ENCODE measurements at regions not wholly inside any gene's neighbourhood (a gene's known extent, or its start where the extent isn't known, plus 50 kb on each side); places are given as distances from the start of the nearest gene placed in this dataset.
"Not testable (repeated sequence)": the region's sequence is repeated elsewhere in the genome, so short reads cannot be mapped to it uniquely, and the experiment has no call there.

DNA sequence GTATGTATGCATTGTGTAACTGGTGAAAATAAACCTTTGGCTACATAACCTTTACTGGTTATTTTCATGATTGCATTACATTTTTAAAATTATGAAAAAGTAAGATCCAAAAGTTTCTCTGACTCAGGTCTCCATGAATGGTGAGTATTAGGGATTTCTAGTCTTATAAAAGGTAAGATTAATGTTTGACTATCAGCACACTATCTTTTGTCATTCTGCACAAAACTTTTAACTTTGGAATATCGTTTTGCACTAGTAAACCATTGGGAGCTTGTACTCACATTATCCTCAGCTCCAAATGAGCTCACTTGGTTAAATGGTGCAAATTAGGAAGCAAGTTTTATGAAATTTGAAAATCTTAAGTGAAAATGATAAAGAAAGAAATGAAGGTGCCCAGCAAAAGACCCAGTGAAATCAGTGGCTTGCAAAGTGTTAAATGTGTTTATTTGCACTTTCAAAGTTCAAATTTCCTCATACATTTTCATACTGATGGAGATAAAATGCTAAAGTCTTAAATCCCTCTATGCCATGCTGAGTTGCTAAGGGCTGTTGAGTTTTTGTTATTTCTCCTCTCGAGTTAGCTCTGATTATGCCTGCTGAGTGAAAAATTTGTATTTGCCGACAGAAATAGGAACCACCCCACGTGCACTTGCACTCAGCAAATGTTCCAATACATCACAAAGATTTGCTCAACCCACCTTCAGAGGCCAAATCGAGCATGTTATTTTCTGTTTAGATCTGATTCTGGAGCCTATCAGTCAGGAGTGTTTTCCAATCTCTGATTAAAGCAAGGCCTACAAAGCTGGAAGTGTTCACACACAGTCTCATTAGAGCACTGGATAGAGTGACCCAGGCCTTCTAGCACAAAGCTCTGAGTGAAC lies 885.7 kb downstream of the NR2F1-AS1 start:
- DNase-seq (ENCODE audit: low spot score): no peak

GRCh38 chr5:92694067-92694466 lies 887.0 kb downstream of the NR2F1-AS1 start:
- DNase-seq (ENCODE audit: low spot score): no peak

GRCh38 chr5:92691955-92692354 lies 889.1 kb downstream of the NR2F1-AS1 start:
- DNase-seq (ENCODE audit: low spot score): not testable (repeated sequence)

DNA sequence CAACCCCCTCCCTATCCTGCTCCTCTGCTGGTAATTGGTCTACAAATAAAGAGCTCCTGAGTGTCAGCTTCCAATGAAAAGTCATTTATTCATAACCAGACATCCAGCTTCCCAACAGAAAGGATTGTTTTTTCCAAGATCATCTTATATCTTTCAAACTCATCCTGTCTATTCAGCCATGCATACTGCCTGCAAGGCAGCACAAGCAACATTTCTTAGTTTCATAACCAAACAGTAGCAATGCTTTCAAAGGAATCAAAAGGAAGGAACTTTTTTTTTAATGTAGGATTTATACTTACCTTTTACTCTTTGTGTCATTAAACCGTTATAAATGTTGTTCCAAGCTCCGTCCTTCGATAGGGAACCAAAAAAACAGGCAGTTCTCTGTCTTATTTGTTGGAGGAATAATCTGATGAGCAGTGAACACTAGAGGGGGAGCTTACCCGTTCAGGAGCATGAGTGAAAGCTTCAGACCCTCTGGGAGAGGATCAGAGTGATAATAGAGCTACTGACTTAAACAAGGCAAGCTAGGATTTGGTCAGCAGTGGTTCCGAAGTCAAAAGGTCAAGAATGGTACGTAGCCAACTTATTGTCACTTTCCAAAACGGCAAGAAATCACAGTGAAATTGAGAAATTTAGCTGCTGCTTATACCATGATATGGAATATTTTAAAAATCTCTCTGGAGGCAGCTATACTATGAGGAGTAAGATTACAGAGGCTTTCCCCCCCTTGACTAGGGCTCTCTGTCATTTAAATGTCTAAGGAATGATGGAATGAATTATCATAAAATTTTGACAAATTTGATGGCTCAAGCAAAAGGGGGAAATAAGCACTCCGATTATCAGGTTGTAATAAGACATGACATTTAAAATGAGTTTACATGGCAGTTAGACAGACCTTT lies 892.9 kb downstream of the NR2F1-AS1 start:
- DNase-seq (ENCODE audit: low spot score): peak; percentile 49

- DNase-seq (ENCODE audit: low spot score): no peak
Measured at GRCh38 chr5:92678640-92679039, 902.4 kb downstream of the NR2F1-AS1 start.

GRCh38 chr5:92676215-92677165 lies 904.5 kb downstream of the NR2F1-AS1 start:
- no peak for DNase-seq (ENCODE audit: low spot score)

DNA sequence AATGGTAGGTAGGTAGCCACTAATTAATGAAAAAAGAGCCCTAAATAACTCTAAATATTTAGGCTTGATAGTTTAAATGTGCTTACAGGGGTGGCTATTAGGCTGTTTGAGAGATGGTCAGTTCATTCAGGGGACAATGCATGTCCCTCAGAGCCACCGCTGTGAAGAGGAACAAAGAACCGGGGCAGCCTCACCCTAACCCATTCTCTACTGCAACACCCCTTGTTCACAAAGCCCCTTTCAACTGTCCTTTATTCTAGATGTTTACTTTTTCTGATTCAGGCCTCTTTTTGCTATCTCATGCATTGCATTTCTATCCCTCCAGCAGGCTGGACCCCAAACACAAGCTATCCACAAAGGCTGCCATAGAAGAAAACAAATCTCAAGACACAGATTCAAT lies 906.7 kb downstream of the NR2F1-AS1 start:
- DNase-seq (ENCODE audit: low spot score): peak; percentile 55

GRCh38 chr5:92665506-92665905 lies 915.5 kb downstream of the NR2F1-AS1 start:
- no peak for DNase-seq (ENCODE audit: low spot score)

DNA sequence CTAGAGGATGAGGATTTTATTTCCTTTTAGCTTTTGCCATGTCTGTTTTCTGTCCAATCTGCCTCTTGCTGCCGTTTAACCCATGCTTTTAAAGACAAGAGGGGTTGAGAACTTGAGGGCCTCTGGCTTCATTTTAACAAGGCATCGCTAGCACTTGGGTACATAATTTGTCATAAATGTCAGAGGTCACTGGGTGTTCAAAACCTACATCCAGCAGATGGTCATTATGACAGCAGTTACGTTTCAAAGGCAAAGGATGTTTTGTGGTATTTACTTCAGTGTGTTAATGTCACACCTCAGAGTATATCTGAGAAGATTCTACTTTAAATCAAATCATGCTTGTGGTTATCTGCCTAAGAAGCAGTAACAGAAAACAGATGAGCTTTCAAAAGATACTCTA lies 918.3 kb downstream of the NR2F1-AS1 start:
- DNase-seq (ENCODE audit: low spot score): no peak

DNA sequence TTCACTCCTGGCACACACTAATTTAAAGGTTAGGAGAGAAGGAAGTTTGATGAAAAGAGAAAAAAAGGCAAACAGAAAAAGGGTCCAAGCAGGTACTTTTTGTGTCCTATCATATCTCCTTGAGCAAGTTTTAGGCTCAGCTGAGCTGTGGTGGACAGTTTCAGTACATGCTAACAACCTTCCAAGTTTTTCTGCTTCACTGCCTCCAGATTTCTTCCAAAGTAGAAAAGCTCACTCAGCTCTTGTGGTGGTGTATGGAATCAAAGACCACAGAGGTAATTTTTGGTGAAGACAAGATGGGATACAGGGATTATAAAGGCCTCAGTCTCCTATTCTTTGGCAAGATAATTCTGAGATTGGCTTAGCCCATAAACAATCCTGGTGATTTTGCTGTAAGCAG lies 921.8 kb downstream of the NR2F1-AS1 start:
- no peak for DNase-seq (ENCODE audit: low spot score)

- not testable (repeated sequence) for DNase-seq (ENCODE audit: low spot score)
Measured at GRCh38 chr5:92654601-92655000, 926.4 kb downstream of the NR2F1-AS1 start.

DNA sequence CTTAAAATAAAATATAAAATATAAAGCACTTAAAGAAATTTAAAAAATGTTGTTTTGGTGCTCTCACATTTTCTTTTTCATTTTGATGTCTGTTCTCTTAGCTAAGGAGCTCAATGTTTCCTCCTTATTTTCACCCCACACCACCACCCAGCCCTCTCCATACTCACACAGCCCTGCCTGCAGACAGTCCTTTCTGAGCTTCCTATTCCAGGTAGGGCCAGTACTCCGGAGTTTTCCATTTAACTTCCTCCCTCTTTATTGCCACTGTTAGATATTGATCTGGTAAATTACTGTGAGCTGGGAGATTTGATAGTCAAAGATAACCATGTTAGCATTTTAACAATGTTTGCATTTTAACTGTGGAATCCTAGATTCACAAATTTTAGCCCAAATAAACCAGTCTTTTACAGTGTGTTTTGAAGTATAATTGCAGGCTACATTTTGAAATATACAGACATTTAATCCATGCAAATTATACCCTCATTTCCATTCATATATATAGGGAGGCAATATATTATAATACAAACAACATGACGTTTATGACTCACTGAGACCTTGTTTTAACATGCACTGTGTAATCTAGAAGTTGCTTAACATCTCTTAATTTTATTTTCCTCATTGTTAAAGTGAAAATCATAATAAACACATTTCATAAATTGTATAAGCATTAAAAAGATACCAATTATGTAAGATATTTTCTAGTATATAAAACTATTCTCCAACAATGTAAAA lies 927.1 kb downstream of the NR2F1-AS1 start:
- no peak for DNase-seq (ENCODE audit: low spot score)

DNA sequence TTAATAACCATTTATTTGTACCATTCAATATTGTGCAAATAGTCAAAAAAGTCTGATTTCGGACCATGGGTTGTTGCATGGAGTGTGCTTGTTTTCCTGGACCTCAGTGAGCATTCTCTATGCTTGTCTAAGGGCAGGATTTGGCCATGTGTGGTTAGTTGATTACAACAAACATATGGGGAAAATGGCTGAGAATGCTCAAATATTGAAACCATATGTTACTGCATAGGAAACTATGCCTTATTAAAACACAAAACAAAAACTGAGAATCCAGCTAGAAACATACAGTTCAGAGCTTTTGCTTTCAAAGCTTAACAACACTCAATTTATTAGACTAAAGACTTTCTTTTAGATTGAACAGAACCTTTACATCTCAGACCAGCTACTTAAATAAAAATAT lies 928.3 kb downstream of the NR2F1-AS1 start:
- no peak for DNase-seq (ENCODE audit: low spot score)

- DNase-seq (ENCODE audit: low spot score): no peak
Measured at GRCh38 chr5:92644266-92644886, 936.6 kb downstream of the NR2F1-AS1 start.

GRCh38 chr5:92641031-92641962 lies 939.7 kb downstream of the NR2F1-AS1 start:
- no peak for DNase-seq (ENCODE audit: low spot score)

DNA sequence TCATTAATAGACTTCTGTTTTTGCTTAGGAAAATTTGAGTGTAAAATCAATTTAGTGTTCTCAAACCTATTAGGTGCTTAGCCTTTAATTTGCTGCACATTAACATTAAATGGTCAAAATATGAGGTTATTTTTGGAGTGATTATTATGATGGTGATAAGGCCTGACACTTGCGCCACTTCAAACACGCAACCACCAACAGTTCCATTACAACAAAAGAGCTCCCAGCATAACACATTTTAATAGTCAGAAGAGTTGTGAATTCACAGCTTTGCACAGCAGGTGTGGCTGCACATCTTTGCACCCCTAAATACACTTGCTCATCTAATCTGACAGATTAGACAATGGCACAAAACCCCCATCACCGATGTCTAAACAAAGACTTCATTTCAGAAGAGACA lies 940.7 kb downstream of the NR2F1-AS1 start:
- no peak for DNase-seq (ENCODE audit: low spot score)

DNA sequence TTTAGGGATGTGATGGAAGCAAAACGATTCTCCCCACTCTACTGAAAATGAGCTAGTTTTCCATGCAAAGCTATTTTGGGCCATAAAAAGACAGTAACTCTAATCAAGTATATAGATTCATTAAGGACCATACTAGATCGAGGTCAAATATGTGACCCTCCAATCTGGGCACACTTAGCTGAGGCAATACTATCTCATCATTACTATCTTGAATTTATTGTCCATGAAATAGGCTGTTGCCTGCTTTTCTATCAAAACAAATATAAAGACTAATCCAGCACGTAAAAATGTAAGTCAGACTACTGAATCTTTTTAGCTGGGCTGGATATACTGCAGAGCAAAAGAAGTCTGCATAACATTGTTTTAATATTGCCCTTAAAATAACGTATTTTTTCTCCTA lies 943.1 kb downstream of the NR2F1-AS1 start:
- no peak for DNase-seq (ENCODE audit: low spot score)

DNA sequence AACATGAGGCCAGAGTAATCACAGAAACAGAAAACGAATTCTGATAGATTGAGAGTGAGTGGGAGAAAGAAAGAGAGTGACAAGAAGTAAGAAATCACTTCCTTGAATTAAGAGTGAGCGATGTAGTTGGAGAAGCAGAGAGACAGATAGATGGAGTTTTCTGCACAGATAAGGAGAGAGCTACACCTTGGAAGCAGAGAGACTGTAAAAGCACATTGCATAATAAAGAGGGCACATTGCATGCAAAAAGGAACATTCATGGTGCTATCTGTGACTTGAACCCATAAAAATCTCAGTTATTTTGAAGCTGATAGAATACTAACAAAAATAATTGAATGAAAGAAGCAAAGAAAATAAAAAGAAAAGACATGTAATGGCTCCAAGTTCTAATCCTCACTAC lies 943.8 kb downstream of the NR2F1-AS1 start:
- DNase-seq (ENCODE audit: low spot score): no peak

- no peak for DNase-seq (ENCODE audit: low spot score)
Measured at GRCh38 chr5:92635001-92635461, 946.0 kb downstream of the NR2F1-AS1 start.
